K562 (cell line): ENCODE measurements at regions not wholly inside any gene's neighbourhood (a gene's known extent, or its start where the extent isn't known, plus 50 kb on each side); places are given as distances from the start of the nearest gene placed in this dataset.

Source experiments
- CCAR2 ChIP-seq: fragments of 200-400 bp; formaldehyde crosslinking; IDR thresholded peaks from 2 replicates; pipeline ENCODE4 v1.6.1; 2017; ENCODE audit warnings: mild to moderate bottlenecking, low read depth, low read length
- CREB1 ChIP-seq, 2 experiments: sonication (generic) in 1 of 2; formaldehyde crosslinking in 1 of 2; IDR thresholded peaks; 2 replicates each; pipeline versions ENCODE4 v1.6.1 to v1.8.0; 2012 to 2022; ENCODE audit warnings: inconsistent platforms in 1 of 2, mild to moderate bottlenecking in 1 of 2, missing genetic modification reagents in 1 of 2, moderate library complexity in 1 of 2
- ELF4 ChIP-seq: fragments of 450-650 bp; formaldehyde crosslinking; IDR thresholded peaks from 2 replicates; pipeline ENCODE4 v1.4.0; 2022; ENCODE audit warnings: missing genetic modification characterization
- ETV6 ChIP-seq, 3 experiments: fragments of 150-350 bp in 1 of 3; sonication (generic) in 1 of 3; formaldehyde crosslinking in 1 of 3; IDR thresholded peaks; 2 replicates each; pipeline versions ENCODE4 v1.6.1 to v1.8.0; 2014 to 2022; ENCODE audit warnings: borderline replicate concordance in 2 of 3, low read depth in 2 of 3, antibody characterized with exemption in 1 of 3, low read length in 1 of 3, mild to moderate bottlenecking in 1 of 3, missing genetic modification reagents in 1 of 3
- FOXO4 ChIP-seq: fragments of 450-650 bp; formaldehyde crosslinking; IDR thresholded peaks from 2 replicates; pipeline ENCODE4 v1.4.0; 2020; ENCODE audit warnings: mild to moderate bottlenecking, moderate library complexity
- FOXP1 ChIP-seq: sonication (generic); formaldehyde crosslinking; IDR thresholded peaks from 2 replicates; pipeline ENCODE4 v1.8.0; 2022; ENCODE audit warnings: mild to moderate bottlenecking, missing genetic modification reagents
- NFIX ChIP-seq: fragments of 250-450 bp; sonication (Bioruptor Pico); IDR thresholded peaks from 2 replicates; pipeline ENCODE4 v1.4.0; 2020; ENCODE audit warnings: low read depth, mild to moderate bottlenecking, moderate library complexity
- NR2C2 ChIP-seq, 2 experiments: fragments of 200-800 bp in 1 of 2; sonication (Bioruptor generic) in 1 of 2; sonication (generic) in 1 of 2; formaldehyde crosslinking in 1 of 2; IDR thresholded peaks; 2 replicates each; pipeline versions ENCODE4 v1.6.1 to v1.8.0; 2016 to 2022; ENCODE audit warnings: mild to moderate bottlenecking in 1 of 2, missing compliant biosample characterization in 1 of 2, missing genetic modification characterization in 1 of 2, missing genetic modification reagents in 1 of 2
- NRF1 ChIP-seq, 2 experiments: fragments of 450-650 bp; IDR thresholded peaks in 1 of 2; conservative IDR thresholded peaks in 1 of 2; 2 replicates each; pipeline ENCODE4 v1.6.1; 2014; ENCODE audit warnings: mild to moderate bottlenecking in 2 of 2
- RBBP5 ChIP-seq: fragments of 200-600 bp; sonication (generic); IDR thresholded peaks from 2 replicates; pipeline ENCODE4 v1.6.1; 2012; ENCODE audit warnings: borderline replicate concordance, mild to moderate bottlenecking, low read length, control low read depth, inconsistent platforms; ENCODE audit not compliant: insufficient read depth, poor library complexity, severe bottlenecking
- RNF2 ChIP-seq: sonication (generic); IDR thresholded peaks from 2 replicates; pipeline ENCODE4 v1.6.1; 2016
- SUPT5H ChIP-seq: fragments of 450-650 bp; IDR thresholded peaks from 2 replicates; pipeline ENCODE4 v1.6.1; 2016
- TF ChIP-seq, protein P1 (sequence below), 2 experiments: fragments of 450-650 bp in 1 of 2; sonication (generic) in 1 of 2; formaldehyde crosslinking in 1 of 2; IDR thresholded peaks in 1 of 2; conservative IDR thresholded peaks in 1 of 2; 2 replicates each; pipeline versions ENCODE4 v1.6.1 to v1.8.1; 2016 to 2023; ENCODE audit warnings: mild to moderate bottlenecking in 2 of 2, moderate library complexity in 2 of 2, inconsistent platforms in 1 of 2, missing genetic modification reagents in 1 of 2
- TF ChIP-seq, protein P2 (sequence below): fragments of 250-450 bp; sonication (Bioruptor Pico); IDR thresholded peaks from 2 replicates; pipeline ENCODE4 v1.4.0; 2020; ENCODE audit warnings: mild to moderate bottlenecking
- TF ChIP-seq, protein P3 (sequence below): fragments of 450-650 bp; IDR thresholded peaks from 2 replicates; pipeline ENCODE4 v1.6.1; 2016; ENCODE audit warnings: low read depth, mild to moderate bottlenecking, moderate library complexity
- TF ChIP-seq, protein P4 (sequence below): fragments of 450-650 bp; formaldehyde crosslinking; IDR thresholded peaks from 2 replicates; pipeline ENCODE4 v1.4.0; 2020; ENCODE audit warnings: mild to moderate bottlenecking, moderate library complexity
- TF ChIP-seq, protein P5 (sequence below): conservative IDR thresholded peaks from 2 replicates; pipeline ENCODE4 v1.6.1; 2011; ENCODE audit warnings: low read depth, mild to moderate bottlenecking, low read length; ENCODE audit not compliant: control insufficient read depth

GRCh38 chr16:79970551-79971236 lies 370.2 kb upstream of the MAF start (continued):
- TF ChIP-seq, protein P1, sequence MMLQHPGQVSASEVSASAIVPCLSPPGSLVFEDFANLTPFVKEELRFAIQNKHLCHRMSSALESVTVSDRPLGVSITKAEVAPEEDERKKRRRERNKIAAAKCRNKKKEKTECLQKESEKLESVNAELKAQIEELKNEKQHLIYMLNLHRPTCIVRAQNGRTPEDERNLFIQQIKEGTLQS (IDR thresholded peaks at IDR 0.05), result peak; percentile 92
- TF ChIP-seq, protein P1 (CRISPR knock-in tag; conservative IDR thresholded peaks at IDR 0.05), result no peak
- TF ChIP-seq, protein P2, sequence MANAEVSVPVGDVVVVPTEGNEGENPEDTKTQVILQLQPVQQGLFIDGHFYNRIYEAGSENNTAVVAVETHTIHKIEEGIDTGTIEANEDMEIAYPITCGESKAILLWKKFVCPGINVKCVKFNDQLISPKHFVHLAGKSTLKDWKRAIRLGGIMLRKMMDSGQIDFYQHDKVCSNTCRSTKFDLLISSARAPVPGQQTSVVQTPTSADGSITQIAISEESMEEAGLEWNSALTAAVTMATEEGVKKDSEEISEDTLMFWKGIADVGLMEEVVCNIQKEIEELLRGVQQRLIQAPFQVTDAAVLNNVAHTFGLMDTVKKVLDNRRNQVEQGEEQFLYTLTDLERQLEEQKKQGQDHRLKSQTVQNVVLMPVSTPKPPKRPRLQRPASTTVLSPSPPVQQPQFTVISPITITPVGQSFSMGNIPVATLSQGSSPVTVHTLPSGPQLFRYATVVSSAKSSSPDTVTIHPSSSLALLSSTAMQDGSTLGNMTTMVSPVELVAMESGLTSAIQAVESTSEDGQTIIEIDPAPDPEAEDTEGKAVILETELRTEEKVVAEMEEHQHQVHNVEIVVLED, result 0 out of 2 replicates have a peak, but pooled peaks have one; percentile 2
- TF ChIP-seq FOXP1 (CRISPR knock-in tag), result no peak
- 0 out of 2 replicates have a peak, but pooled peaks have one; percentile 58 for TF ChIP-seq RNF2
- TF ChIP-seq NR2C2 (CRISPR knock-in tag; IDR thresholded peaks at IDR 0.05), result no peak
- peak; percentile 51; the same call in 1 of the 2 replicates for TF ChIP-seq NR2C2 (tag; IDR thresholded peaks at IDR 0.05)
- peak; percentile 20 to 27; a peak in 3 of 4 replicates for TF ChIP-seq NRF1 (conservative IDR thresholded peaks at IDR 0.05 in 1 of 2, IDR thresholded peaks at IDR 0.05 in 1 of 2)
- TF ChIP-seq, protein P3, sequence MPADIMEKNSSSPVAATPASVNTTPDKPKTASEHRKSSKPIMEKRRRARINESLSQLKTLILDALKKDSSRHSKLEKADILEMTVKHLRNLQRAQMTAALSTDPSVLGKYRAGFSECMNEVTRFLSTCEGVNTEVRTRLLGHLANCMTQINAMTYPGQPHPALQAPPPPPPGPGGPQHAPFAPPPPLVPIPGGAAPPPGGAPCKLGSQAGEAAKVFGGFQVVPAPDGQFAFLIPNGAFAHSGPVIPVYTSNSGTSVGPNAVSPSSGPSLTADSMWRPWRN, result 0 out of 2 replicates have a peak, but pooled peaks have one; percentile 27
- TF ChIP-seq, protein P4, sequence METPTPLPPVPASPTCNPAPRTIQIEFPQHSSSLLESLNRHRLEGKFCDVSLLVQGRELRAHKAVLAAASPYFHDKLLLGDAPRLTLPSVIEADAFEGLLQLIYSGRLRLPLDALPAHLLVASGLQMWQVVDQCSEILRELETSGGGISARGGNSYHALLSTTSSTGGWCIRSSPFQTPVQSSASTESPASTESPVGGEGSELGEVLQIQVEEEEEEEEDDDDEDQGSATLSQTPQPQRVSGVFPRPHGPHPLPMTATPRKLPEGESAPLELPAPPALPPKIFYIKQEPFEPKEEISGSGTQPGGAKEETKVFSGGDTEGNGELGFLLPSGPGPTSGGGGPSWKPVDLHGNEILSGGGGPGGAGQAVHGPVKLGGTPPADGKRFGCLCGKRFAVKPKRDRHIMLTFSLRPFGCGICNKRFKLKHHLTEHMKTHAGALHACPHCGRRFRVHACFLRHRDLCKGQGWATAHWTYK (CRISPR knock-in tag), result peak; percentile 84; the same call in 1 of the 2 replicates
- no peak for TF ChIP-seq NFIX (CRISPR knock-in tag)
- TF ChIP-seq ETV6 (IDR thresholded peaks at IDR 0.05; ENCODE audit: borderline replicate concordance in 1 of 2, low read depth in 2 of 2, low read length in 1 of 2), result peak in 1 of 2 experiments; percentile 61; a peak in 2 of 4 replicates
- no peak for TF ChIP-seq ETV6 (CRISPR knock-in tag; IDR thresholded peaks at IDR 0.05; ENCODE audit: borderline replicate concordance)
- no peak for TF ChIP-seq ELF4 (CRISPR knock-in tag)
- TF ChIP-seq FOXO4 (CRISPR knock-in tag), result no peak
- TF ChIP-seq CCAR2, result no peak
- TF ChIP-seq, protein P5, sequence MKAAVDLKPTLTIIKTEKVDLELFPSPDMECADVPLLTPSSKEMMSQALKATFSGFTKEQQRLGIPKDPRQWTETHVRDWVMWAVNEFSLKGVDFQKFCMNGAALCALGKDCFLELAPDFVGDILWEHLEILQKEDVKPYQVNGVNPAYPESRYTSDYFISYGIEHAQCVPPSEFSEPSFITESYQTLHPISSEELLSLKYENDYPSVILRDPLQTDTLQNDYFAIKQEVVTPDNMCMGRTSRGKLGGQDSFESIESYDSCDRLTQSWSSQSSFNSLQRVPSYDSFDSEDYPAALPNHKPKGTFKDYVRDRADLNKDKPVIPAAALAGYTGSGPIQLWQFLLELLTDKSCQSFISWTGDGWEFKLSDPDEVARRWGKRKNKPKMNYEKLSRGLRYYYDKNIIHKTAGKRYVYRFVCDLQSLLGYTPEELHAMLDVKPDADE, result no peak
- peak; percentile 44; the same call in 1 of the 2 replicates for TF ChIP-seq CREB1 (IDR thresholded peaks at IDR 0.05)
- TF ChIP-seq CREB1 (CRISPR knock-in tag; IDR thresholded peaks at IDR 0.05), result no peak
- TF ChIP-seq RBBP5, result peak; percentile 52
- no peak for TF ChIP-seq SUPT5H
